Ascending aorta (tissue), 2 donors: ENCODE measurements at regions not wholly inside any gene's neighbourhood (a gene's known extent, or its start where the extent isn't known, plus 50 kb on each side); places are given as distances from the start of the nearest gene placed in this dataset.

ENCODE experiments used
- DNase-seq, 2 donors: peaks; one replicate each; pipeline ENCODE4 v3.0.0-alpha.2; 2019; ENCODE audit warnings: low spot score in 2 of 2
- H3K27ac ChIP-seq, 2 donors: fragments of 200-600 bp; sonication (generic); one replicate each; pipeline ENCODE4 v1.5.1; 2016 to 2017; ENCODE audit warnings: mild to moderate bottlenecking in 1 of 2
- H3K27me3 ChIP-seq: fragments of 200-600 bp; sonication (generic); one replicate; pipeline ENCODE4 v1.5.1; 2017
- H3K36me3 ChIP-seq, 2 donors: fragments of 200-600 bp; sonication (generic); one replicate each; pipeline ENCODE4 v1.5.1; 2016
- H3K4me1 ChIP-seq, 2 donors: fragments of 200-600 bp; sonication (generic); one replicate each; pipeline ENCODE4 v1.5.1; 2016 to 2017; ENCODE audit warnings: mild to moderate bottlenecking in 1 of 2
- H3K4me3 ChIP-seq, 2 donors: fragments of 200-600 bp; sonication (generic); one replicate each; pipeline ENCODE4 v1.5.1; 2016 to 2017; ENCODE audit warnings: mild to moderate bottlenecking in 1 of 2
- H3K9me3 ChIP-seq, 2 donors: fragments of 200-600 bp; sonication (generic); one replicate each; pipeline ENCODE4 v1.5.1; 2016
- intact Hi-C: fragments of 100-400 bp; cut with DNase I; formaldehyde crosslinking; loops from one replicate; pipeline ENCODE4 v1.15.1; 2023
- TF ChIP-seq, protein P1 (sequence below), 3 experiments: fragments of 200-600 bp in 2 of 3; fragments of 450-650 bp in 1 of 3; sonication (generic) in 2 of 3; IDR thresholded peaks; one replicate each; pipeline ENCODE4 v1.5.1; 2016 to 2019; ENCODE audit warnings: antibody characterized with exemption in 3 of 3, mild to moderate bottlenecking in 1 of 3, moderate library complexity in 1 of 3

DNA sequence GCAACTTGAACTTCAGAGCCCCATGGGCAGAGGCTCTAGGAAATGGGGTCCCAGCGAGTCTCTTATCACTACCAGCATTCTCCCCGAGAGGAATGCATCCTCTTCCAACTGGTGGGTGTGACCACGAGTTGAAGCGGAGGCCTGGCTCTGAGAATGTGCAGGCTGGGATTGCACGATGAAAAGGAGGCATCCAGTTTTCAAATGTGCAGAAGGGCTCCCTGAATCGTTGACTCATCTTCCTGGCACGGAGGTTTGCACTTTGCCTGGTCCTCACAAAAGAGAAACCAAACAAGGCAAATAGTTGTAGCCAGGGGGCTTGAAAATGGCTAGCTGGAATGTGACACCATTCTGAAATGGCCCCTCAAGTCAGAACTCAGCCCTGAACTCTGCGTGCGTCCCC is 216.7 kb downstream of the GLI2 start:
- no peaks in the 10 kb centered on the region for H3K9me3 ChIP-seq
- TF ChIP-seq, protein P1, sequence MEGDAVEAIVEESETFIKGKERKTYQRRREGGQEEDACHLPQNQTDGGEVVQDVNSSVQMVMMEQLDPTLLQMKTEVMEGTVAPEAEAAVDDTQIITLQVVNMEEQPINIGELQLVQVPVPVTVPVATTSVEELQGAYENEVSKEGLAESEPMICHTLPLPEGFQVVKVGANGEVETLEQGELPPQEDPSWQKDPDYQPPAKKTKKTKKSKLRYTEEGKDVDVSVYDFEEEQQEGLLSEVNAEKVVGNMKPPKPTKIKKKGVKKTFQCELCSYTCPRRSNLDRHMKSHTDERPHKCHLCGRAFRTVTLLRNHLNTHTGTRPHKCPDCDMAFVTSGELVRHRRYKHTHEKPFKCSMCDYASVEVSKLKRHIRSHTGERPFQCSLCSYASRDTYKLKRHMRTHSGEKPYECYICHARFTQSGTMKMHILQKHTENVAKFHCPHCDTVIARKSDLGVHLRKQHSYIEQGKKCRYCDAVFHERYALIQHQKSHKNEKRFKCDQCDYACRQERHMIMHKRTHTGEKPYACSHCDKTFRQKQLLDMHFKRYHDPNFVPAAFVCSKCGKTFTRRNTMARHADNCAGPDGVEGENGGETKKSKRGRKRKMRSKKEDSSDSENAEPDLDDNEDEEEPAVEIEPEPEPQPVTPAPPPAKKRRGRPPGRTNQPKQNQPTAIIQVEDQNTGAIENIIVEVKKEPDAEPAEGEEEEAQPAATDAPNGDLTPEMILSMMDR (IDR thresholded peaks at IDR 0.05), result no peak
- H3K4me3 ChIP-seq, result no peak overlapping the region
- H3K27me3 ChIP-seq, result no peaks in the 10 kb centered on the region
- H3K36me3 ChIP-seq, result peaks cover 0 to 5% of the 10 kb centered on the region in 2 donors
- H3K27ac ChIP-seq, result no peak overlapping the region
- DNase-seq, result no peak
- no peaks in the 10 kb centered on the region for H3K4me1 ChIP-seq
- intact Hi-C loops, result no loop called here

DNA sequence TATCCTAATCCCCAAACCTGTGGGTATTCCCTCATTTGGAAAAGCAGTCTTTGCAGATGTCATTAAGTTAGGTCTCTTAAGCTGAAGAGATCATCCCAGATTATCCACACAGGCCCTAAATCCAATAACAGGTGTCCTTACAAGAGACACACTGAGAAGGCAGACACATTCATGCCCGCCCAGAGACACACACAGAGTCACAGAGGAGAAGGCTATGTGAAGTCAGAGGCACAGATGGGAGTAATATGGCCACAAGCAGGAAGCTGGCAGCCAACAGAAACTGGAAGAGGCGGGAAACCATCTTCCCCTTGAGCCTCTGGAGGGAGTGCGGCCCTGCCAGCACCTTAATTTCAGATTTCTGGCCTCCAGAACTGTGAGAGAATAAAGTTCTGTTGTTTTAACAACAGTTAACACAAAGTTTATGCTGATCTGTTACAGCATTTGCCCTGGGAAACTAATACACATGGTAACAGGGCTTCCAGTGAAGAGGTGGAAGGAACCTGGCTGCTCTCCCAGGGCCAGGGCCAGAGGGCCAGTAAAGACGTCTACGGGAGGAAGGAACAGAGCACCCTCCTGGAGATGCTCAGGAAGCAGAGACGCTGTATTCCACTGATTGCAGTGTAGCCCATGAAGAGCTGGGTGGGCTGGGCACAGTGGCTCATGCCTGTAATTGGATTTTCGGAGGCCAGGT is 217.5 kb downstream of the GLI2 start:
- Histone ChIP-seq H3K27ac (no peak overlapping the region), H3K36me3 (peaks cover 0 to 5% of the 10 kb centered on the region in 2 donors), H3K4me3 (no peak overlapping the region), H3K9me3 (no peaks in the 10 kb centered on the region), H3K27me3 (no peaks in the 10 kb centered on the region), H3K4me1 (no peaks in the 10 kb centered on the region)
- TF ChIP-seq, protein P1 (IDR thresholded peaks at IDR 0.05), result no peak
- DNase-seq, result no peak
- intact Hi-C loops, result no loop called here

DNA sequence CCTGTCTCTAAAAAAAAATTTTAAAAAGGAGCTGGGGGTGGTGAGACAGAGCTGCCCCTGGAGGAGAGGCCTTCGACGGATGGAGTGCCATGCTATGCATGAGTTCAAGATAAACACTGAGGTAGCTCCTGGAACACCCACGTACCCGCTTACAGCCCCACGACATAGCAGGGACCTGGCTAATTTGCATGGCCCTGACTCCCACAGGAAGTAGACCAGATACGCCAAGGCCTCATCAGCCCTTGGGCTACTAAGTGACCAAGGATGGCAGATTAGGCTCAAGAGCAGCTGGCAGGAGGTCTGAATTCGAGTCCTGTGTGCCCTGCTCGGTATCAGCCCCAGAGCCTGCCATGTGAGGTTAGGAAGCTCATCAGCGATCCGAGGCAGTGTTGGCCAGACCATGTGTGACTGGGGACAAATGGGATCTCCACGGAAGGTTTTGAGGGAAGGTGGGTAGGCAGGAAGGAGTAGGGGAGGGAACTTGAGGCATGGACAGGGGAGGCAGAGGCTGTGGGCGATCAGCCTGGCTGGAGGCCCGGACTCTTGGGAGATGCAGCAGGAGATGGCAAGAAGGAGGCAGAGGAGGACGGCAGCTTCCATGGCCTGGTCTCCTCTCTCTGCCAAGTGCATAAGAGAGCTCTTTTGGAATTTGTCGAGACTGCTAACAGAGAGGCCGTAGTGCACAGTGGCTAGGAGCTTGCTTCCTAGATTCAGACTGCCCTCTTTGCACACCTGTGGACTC is 218.3 kb downstream of the GLI2 start:
- H3K27me3 ChIP-seq, result no peaks in the 10 kb centered on the region
- DNase-seq, result no peak
- H3K4me3 ChIP-seq, result no peak overlapping the region
- TF ChIP-seq, protein P1 (IDR thresholded peaks at IDR 0.05), result no peak
- no peaks in the 10 kb centered on the region for H3K4me1 ChIP-seq
- peaks cover 0 to 5% of the 10 kb centered on the region in 2 donors for H3K36me3 ChIP-seq
- H3K9me3 ChIP-seq, result no peaks in the 10 kb centered on the region
- intact Hi-C loops, result no loop called here
- no peak overlapping the region for H3K27ac ChIP-seq

DNA sequence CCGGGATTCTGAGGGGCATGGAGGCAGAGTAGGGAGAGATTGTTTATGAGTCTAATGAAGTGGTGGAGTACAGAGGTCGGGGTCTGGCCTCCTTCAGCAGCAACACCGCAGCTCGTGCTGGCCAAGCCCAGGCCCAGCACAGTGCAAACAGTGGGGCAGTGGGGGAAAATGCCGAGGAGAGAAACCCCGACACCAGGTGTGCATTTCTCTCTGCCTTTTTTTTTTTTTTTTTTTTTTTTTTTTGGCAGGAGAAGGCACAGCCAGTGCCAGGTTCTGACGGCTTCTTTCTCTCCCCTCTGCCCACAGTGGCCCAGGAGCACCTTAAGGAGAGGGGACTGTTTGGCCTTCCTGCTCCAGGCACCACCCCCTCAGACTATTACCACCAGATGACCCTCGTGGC is 219.3 kb downstream of the GLI2 start:
- no peak overlapping the region for H3K4me3 ChIP-seq
- no peak overlapping the region for H3K27ac ChIP-seq
- intact Hi-C loops, result no loop called here
- TF ChIP-seq, protein P1 (IDR thresholded peaks at IDR 0.05), result no peak
- H3K9me3 ChIP-seq, result no peaks in the 10 kb centered on the region
- H3K36me3 ChIP-seq, result peaks cover 0 to 5% of the 10 kb centered on the region in 2 donors
- H3K27me3 ChIP-seq, result no peaks in the 10 kb centered on the region
- no peak for DNase-seq
- no peaks in the 10 kb centered on the region for H3K4me1 ChIP-seq

DNA sequence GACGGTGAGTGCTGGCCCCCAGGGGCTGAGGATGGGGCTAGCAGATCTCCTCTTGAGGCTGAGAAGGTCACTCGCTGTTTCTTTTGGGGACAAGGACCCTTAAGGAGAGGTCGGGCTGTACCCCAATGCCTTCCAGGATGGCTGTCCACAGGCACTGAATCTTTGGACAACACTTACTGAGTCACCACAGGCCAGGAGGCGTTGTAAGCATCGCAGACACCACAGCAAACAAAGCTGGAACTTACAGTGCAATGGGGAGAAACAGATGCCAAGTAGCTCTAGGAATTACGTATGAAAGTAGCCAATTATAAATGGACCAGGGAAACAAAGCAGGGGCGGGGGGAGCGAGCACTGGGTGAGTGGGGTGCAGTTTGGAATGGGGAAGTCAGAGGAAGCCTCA is 219.8 kb downstream of the GLI2 start:
- Histone ChIP-seq H3K4me3 (no peak overlapping the region), H3K9me3 (no peaks in the 10 kb centered on the region), H3K36me3 (peaks cover 0 to 5% of the 10 kb centered on the region in 2 donors), H3K4me1 (no peaks in the 10 kb centered on the region), H3K27ac (no peak overlapping the region), H3K27me3 (no peaks in the 10 kb centered on the region)
- DNase-seq, result no peak
- TF ChIP-seq, protein P1 (IDR thresholded peaks at IDR 0.05), result no peak
- intact Hi-C loops, result no loop called here
